ENCODE measurements at regions not wholly inside any gene's neighbourhood (a gene's known extent, or its start where the extent isn't known, plus 50 kb on each side); places are given as distances from the start of the nearest gene placed in this dataset.
"Not testable (repeated sequence)": the region's sequence is repeated elsewhere in the genome, so short reads cannot be mapped to it uniquely, and the experiment has no call there.

DNA sequence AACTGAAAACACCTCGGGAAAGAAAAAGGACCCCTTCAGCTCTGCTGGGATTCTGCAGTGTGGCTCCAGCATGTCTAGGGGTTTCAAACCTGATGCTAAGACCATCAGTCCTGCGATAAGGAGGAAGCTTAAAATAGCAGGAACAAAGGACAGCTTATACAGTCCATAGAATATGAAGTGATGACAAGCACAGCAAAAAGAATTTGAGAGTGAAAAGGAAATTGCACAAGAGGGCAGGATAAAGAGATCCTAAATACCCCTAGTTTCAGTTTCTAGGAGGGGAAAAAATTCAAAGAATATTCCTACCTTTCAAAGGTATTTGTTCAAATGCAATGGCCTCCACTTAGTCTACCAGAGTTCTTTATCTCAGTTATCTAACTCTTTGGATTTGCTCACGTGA is 171.4 kb downstream of the TGFB2 start:
- peaks cover 9% of the 10 kb centered on the region for H3K4me1 ChIP-seq (ENCODE audit: insufficient read depth, low read length)
- H3K9me3 ChIP-seq (ENCODE audit: low read length): no peaks in the 10 kb centered on the region
- no peaks in the 10 kb centered on the region for H3K27me3 ChIP-seq (ENCODE audit: insufficient read depth, low read length)
- no peak overlapping the region for H3K4me3 ChIP-seq (ENCODE audit: low read length)
- no peak overlapping the region for H2AFZ ChIP-seq (ENCODE audit: low read depth, low read length)
- H3K36me3 ChIP-seq (ENCODE audit: insufficient read depth, low read length): no peaks in the 10 kb centered on the region

DNA sequence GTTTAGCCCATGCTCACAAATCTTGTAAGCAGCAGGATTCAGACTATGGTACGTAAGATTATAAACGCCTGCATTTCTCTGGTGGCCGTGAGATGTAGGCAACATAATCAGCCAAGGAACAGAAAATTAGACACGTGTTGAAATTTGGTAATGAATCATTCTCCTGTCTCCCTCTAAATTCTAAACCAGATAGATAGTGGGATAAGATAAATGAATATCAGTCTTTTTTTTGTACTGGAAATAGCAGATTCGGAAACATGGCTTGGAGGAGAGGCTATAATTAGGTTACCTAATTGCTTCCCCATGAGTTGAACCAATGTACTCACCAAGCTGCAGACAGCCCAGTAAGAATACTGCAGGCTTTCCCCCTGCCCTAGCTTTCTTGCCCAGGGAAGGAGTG is 172.3 kb downstream of the TGFB2 start:
- H3K9me3 ChIP-seq (ENCODE audit: low read length): no peaks in the 10 kb centered on the region
- no peaks in the 10 kb centered on the region for H3K36me3 ChIP-seq (ENCODE audit: insufficient read depth, low read length)
- no peaks in the 10 kb centered on the region for H3K27me3 ChIP-seq (ENCODE audit: insufficient read depth, low read length)
- H3K4me3 ChIP-seq (ENCODE audit: low read length): no peak overlapping the region
- H3K4me1 ChIP-seq (ENCODE audit: insufficient read depth, low read length): peaks cover 9% of the 10 kb centered on the region
- no peak overlapping the region for H2AFZ ChIP-seq (ENCODE audit: low read depth, low read length)

DNA sequence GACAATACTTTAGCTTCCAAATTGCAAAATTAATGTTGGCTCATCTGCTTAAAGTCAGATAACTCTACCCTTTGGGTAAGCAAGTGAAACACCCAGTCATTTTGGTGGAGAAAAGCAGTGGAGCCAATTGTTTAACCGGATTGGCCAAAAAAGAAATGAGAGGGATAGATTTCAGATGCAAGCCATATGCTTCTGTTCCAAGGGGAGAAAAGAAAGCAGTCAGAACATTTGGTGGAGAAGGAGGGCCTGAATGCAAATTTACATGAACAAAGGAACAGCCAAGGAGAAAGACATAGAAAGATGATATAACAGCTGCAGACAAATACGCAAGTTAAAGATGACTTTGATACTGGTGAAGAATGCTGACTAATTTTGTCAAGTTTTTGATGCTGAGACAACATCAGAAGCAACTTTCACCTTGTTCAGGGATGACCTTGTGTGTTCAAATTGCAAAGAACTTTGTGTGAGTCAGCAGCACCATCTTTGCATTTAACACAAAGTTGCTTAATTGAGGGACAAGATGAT is 173.1 kb downstream of the TGFB2 start:
- H2AFZ ChIP-seq (ENCODE audit: low read depth, low read length): no peak overlapping the region
- H3K4me3 ChIP-seq (ENCODE audit: low read length): no peak overlapping the region
- no peaks in the 10 kb centered on the region for H3K36me3 ChIP-seq (ENCODE audit: insufficient read depth, low read length)
- H3K9me3 ChIP-seq (ENCODE audit: low read length): no peaks in the 10 kb centered on the region
- peaks cover 9% of the 10 kb centered on the region for H3K4me1 ChIP-seq (ENCODE audit: insufficient read depth, low read length)
- no peaks in the 10 kb centered on the region for H3K27me3 ChIP-seq (ENCODE audit: insufficient read depth, low read length)

DNA sequence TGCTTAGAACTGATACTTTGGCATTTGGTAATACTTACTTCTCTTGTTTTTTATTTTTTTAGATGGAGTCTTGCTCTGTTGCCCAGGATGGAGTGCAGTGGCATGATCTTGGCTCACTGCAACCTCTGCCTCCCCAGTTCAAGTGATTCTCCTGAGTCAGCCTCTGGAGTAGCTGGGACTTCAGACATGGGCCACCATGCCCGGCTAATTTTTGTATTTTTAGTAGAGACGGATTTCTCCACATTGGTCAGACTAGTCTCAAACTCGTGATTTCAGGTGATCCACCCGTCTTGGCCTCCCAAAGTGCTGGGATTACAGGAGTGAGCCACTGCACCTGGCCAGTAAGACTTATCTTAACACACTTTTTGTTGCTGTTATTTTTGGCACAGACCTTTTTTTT is 175.5 kb downstream of the TGFB2 start:
- not testable (repeated sequence) for H3K4me3 ChIP-seq (ENCODE audit: low read length); H2AFZ ChIP-seq (ENCODE audit: low read depth, low read length); H3K27me3 ChIP-seq (ENCODE audit: insufficient read depth, low read length); H3K36me3 ChIP-seq (ENCODE audit: insufficient read depth, low read length); H3K4me1 ChIP-seq (ENCODE audit: insufficient read depth, low read length); H3K9me3 ChIP-seq (ENCODE audit: low read length)

DNA sequence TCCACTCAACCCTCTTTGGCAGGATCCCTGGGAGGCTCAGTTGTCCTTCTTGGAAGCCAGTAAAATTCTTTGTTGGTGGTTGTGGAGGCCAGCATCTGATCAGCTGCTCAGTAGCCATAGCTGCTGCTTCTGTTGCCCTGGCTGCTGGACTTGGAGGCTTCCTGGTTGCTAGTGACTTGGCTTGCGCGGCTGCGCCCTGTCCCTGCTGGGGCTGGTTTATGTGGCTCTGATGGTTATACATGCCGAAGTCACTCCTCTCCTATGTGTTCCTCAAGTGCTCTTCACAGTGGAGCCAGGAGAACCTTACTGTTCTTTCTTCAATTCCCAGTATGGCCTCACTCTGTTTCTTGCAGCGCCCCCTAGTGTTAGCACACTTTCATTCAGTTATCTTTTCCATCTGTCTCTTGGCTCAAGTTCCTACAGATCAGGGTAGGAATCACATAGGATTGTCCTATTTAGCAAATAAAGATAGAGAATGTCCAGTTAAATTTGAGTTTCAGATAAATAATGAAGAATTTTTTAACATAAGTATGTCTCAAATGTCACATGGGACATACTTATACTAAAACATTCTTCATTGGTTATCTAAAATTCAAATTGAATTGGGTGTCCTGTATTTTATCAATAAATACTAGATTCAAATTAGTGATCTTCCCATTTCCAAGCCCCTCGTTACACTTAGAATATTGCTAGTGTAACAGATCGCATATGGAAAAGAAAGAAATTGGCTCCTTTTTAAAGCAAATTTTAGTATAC is 176.5 kb downstream of the TGFB2 start:
- Histone ChIP-seq H3K9me3 (ENCODE audit: low read length) (no peaks in the 10 kb centered on the region), H2AFZ (ENCODE audit: low read depth, low read length) (no peak overlapping the region), H3K4me1 (ENCODE audit: insufficient read depth, low read length) (peaks cover 9% of the 10 kb centered on the region), H3K27me3 (ENCODE audit: insufficient read depth, low read length) (no peaks in the 10 kb centered on the region), H3K4me3 (ENCODE audit: low read length) (no peak overlapping the region), H3K36me3 (ENCODE audit: insufficient read depth, low read length) (no peaks in the 10 kb centered on the region)

DNA sequence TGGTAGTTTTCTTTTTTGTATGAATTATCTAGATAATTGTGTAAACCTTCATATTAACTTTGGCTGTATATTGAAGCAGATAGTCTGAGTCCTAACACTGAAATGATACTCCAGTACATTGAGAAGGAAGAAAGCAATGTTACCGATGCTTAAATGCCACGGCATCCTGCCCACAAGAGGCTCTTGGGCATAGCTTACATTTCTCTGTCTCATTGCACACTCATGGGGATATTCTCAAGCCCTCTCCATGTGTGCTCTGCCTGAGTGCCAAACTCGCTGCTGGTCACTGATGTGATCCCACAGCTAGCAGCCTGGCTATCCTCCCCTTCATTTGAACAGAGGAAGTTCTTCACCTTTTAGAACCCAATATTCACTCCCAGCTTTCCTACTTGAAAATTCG is 179.4 kb downstream of the TGFB2 start:
- Histone ChIP-seq H3K9me3 (ENCODE audit: low read length) (no peaks in the 10 kb centered on the region), H3K27me3 (ENCODE audit: insufficient read depth, low read length) (no peaks in the 10 kb centered on the region), H2AFZ (ENCODE audit: low read depth, low read length) (no peak overlapping the region), H3K4me1 (ENCODE audit: insufficient read depth, low read length) (no peaks in the 10 kb centered on the region), H3K36me3 (ENCODE audit: insufficient read depth, low read length) (no peaks in the 10 kb centered on the region), H3K4me3 (ENCODE audit: low read length) (no peak overlapping the region)

DNA sequence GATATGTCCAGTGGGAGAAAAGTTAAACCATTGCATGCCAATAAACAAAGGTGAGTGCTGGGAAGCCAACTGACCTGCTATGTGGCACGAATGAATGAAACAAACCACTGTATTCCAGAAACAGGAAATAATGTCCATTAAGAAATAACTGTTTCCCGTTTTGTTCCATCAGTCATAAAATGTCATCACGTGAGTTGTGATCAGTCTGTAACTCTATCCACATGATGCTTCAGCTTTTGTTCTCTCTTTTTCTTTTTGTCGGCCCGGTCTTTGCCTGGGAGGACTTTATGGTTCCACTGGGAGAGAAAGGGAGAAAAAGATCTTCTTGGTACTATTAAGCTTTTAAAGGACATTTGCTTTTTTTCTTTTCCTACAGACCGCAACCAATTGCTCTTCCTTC is 179.9 kb downstream of the TGFB2 start:
- no peaks in the 10 kb centered on the region for H3K36me3 ChIP-seq (ENCODE audit: insufficient read depth, low read length)

DNA sequence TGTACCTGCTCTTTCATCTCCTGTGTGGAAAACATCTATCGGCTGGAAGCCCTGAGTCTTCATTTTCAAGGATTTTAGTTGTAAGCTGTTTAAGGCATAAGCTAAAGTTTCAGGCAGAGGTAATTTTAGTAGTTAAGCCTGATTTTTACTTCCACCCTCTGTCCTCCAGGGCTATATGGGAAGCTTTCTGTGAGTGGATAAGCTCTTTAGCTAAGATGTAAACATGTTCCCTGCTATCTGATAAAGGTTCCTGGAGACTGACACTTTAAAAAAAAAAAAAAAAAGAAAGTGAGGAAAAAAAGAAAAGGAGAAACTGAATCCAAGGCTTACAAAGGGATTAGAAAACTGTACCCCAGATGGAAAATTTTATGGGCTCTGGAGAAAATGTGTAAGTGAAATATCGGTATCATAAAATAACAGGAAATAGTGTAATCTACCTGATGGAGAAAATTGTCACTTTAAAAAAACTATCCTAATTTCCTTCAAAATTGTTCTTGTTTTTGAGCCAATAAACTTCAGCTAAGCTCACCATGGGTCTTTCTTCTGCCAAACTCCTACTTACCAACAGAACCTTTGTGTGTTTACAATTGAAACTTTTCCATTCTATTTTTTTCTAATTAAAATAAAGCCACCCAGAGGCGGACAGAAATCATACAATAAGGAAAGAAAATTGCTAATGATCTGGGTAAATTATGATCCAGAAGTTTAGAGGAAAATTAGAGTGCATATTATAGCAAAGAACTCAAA is 180.5 kb downstream of the TGFB2 start:
- no peaks in the 10 kb centered on the region for H3K4me1 ChIP-seq (ENCODE audit: insufficient read depth, low read length)
- no peaks in the 10 kb centered on the region for H3K9me3 ChIP-seq (ENCODE audit: low read length)
- H3K36me3 ChIP-seq (ENCODE audit: insufficient read depth, low read length): no peaks in the 10 kb centered on the region
- H3K4me3 ChIP-seq (ENCODE audit: low read length): no peak overlapping the region
- no peaks in the 10 kb centered on the region for H3K27me3 ChIP-seq (ENCODE audit: insufficient read depth, low read length)
- no peak overlapping the region for H2AFZ ChIP-seq (ENCODE audit: low read depth, low read length)

More for the DNA sequence above, 179.9 kb downstream of the TGFB2 start:
- Histone ChIP-seq H3K9me3 (ENCODE audit: low read length) (no peaks in the 10 kb centered on the region), H3K4me1 (ENCODE audit: insufficient read depth, low read length) (no peaks in the 10 kb centered on the region), H3K27me3 (ENCODE audit: insufficient read depth, low read length) (no peaks in the 10 kb centered on the region), H2AFZ (ENCODE audit: low read depth, low read length) (no peak overlapping the region), H3K4me3 (ENCODE audit: low read length) (no peak overlapping the region)

DNA sequence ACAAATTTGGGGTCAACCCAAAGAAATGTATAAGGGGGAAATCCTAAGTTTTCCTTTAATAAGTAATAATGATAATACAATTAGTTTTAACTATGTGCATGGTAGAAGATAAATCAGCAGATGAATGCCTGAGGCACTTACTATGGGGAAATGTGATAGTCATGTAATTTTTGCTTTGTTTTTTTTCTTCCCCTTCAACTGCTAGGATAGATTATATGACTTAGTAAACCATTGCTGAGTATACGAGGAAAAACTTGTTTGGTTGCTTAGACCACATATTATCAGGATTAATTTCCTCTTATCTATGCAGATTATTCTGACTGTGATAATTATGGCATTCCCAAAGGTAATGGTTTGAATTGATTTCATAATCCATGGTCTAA is 181.1 kb downstream of the TGFB2 start:
- Histone ChIP-seq H3K27me3 (ENCODE audit: insufficient read depth, low read length) (no peaks in the 10 kb centered on the region), H3K9me3 (ENCODE audit: low read length) (no peaks in the 10 kb centered on the region), H3K36me3 (ENCODE audit: insufficient read depth, low read length) (no peaks in the 10 kb centered on the region), H3K4me3 (ENCODE audit: low read length) (no peak overlapping the region), H3K4me1 (ENCODE audit: insufficient read depth, low read length) (no peaks in the 10 kb centered on the region), H2AFZ (ENCODE audit: low read depth, low read length) (no peak overlapping the region)

DNA sequence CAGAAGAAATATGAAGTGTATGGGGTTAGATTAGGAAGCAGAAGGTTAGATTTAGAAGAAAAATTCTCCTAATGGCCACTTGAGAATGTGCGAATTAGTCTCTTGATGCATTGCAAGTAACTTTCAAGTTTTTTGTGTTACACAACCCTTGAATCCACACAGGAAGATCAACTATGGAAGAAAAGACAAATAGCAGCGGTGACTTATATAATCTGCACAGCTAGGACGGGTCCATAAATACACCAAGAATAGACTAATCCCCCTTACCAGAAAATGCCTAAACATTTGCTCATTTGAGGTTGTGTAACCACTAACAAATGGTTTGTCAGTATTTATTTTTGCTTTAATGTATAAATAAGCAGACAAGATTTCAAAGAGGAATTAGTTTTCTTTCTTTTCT is 182.6 kb downstream of the TGFB2 start:
- H3K27me3 ChIP-seq (ENCODE audit: insufficient read depth, low read length): no peaks in the 10 kb centered on the region
- no peak overlapping the region for H2AFZ ChIP-seq (ENCODE audit: low read depth, low read length)
- H3K4me1 ChIP-seq (ENCODE audit: insufficient read depth, low read length): no peaks in the 10 kb centered on the region
- H3K4me3 ChIP-seq (ENCODE audit: low read length): no peak overlapping the region
- no peaks in the 10 kb centered on the region for H3K36me3 ChIP-seq (ENCODE audit: insufficient read depth, low read length)
- H3K9me3 ChIP-seq (ENCODE audit: low read length): no peaks in the 10 kb centered on the region

DNA sequence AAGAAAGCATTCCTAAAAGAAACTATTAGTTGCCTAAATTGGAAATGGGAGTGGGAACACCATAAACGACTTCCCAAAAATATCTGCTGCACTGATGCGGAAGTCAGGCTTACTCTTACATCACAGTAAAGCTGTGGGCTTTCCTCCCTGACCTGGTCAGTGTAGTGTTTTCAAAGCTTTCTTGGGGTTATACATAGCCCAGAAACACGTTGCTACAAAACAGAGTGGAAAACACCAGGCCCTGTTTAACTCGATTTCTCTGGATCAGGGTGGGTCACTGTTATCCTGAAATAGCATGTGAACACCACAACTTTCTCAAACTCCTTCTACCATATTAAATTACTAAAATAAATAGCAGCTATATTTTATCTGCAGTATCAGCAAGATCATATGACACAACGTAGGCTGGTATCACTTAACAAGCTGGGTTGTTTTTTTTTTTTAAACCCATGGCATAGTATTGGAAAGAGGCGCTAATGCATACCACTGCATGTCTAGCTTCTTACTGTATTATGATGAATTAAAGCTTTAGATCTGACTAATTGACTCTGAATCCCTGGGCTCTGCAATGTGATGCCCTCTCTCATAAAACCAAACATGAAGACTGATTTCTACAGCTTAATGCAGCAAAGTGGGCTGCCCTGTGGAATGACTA is 184.6 kb downstream of the TGFB2 start:
- Histone ChIP-seq H3K4me3 (ENCODE audit: low read length) (no peak overlapping the region), H3K27me3 (ENCODE audit: insufficient read depth, low read length) (no peaks in the 10 kb centered on the region), H2AFZ (ENCODE audit: low read depth, low read length) (no peak overlapping the region), H3K9me3 (ENCODE audit: low read length) (no peaks in the 10 kb centered on the region), H3K36me3 (ENCODE audit: insufficient read depth, low read length) (no peaks in the 10 kb centered on the region), H3K4me1 (ENCODE audit: insufficient read depth, low read length) (no peaks in the 10 kb centered on the region)

DNA sequence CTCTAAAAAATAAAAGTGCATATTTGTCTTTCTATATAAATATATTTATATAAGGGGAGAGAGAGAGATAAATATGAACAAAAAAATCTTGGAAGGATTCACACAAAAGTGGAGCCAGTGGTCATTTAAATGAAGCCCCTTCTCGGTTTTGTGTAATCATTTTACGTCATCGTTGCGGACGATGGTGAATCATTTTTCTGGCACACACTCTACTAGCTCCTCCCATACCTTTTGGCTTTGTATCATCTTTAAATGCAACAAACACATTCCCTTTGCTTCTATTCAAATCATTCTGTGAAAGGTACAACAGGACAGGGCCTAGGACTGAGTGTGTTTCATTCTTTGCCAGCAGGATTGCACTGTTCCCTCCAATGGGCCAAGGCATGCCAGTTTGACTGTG is 186.8 kb downstream of the TGFB2 start:
- Histone ChIP-seq H3K36me3 (ENCODE audit: insufficient read depth, low read length) (no peaks in the 10 kb centered on the region), H2AFZ (ENCODE audit: low read depth, low read length) (no peak overlapping the region), H3K4me1 (ENCODE audit: insufficient read depth, low read length) (peaks cover 8% of the 10 kb centered on the region), H3K27me3 (ENCODE audit: insufficient read depth, low read length) (no peaks in the 10 kb centered on the region), H3K9me3 (ENCODE audit: low read length) (no peaks in the 10 kb centered on the region), H3K4me3 (ENCODE audit: low read length) (no peak overlapping the region)

DNA sequence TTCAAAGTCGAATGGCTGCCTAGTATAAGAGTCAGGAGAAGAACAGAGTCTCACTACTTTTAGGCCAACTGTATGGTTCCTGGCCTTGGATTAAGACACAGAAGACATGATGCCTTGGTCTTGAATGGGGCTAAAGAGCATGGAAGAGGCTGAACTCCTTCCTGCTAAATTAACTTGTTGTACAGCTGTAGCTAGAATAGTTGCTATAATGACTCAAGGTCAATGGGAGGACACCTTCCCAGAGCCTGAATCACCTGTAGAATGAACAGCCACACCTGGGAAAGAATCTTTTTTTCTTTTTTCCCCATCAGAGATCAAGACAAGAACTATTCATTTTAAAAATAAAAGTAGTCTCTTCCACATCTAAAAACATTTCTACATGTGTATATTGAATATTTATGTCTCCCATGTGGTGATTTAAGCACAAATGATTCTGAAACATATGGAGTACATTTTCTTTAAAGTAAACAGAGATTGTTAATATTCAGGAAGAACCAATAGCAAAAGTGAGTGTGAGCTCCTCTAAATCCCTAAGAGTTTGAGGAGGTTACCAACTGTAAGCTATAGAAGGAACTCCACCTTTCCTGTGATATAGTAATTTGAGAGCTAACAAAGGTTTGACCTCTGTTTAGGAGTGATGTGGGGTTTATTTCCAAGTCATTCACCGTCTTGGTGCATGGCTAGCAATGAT is 191.3 kb downstream of the TGFB2 start:
- H3K27me3 ChIP-seq (ENCODE audit: insufficient read depth, low read length): no peaks in the 10 kb centered on the region
- H3K36me3 ChIP-seq (ENCODE audit: insufficient read depth, low read length): no peaks in the 10 kb centered on the region
- peaks cover 31% of the 10 kb centered on the region for H3K4me1 ChIP-seq (ENCODE audit: insufficient read depth, low read length)
- H3K4me3 ChIP-seq (ENCODE audit: low read length): no peak overlapping the region
- H2AFZ ChIP-seq (ENCODE audit: low read depth, low read length): no peak overlapping the region
- H3K9me3 ChIP-seq (ENCODE audit: low read length): no peaks in the 10 kb centered on the region

Measured in neuron (in vitro differentiated cells).